ENCODE measurements at regions not wholly inside any gene's neighbourhood (a gene's known extent, or its start where the extent isn't known, plus 50 kb on each side); places are given as distances from the start of the nearest gene placed in this dataset.

DNA sequence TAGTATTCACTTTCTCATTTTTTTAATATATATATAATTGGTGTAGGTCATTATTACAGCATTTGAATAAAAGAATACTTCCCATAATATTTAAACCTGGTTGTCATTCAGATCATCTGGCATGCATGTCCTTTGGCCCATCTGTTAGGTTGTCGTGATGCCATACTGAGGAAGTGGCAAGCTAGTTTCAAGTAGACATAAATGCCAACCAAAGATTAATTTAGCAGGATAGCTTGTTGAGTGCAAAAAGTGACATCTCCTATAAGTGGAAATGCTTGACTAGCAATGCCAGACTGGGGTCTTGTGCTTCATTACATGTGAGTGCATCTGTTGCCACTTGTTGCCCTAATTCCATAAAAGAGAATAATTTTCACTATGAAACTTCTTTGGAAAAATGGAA lies 1044.7 kb downstream of the GRIK2 start:
- TF ChIP-seq, protein P1, sequence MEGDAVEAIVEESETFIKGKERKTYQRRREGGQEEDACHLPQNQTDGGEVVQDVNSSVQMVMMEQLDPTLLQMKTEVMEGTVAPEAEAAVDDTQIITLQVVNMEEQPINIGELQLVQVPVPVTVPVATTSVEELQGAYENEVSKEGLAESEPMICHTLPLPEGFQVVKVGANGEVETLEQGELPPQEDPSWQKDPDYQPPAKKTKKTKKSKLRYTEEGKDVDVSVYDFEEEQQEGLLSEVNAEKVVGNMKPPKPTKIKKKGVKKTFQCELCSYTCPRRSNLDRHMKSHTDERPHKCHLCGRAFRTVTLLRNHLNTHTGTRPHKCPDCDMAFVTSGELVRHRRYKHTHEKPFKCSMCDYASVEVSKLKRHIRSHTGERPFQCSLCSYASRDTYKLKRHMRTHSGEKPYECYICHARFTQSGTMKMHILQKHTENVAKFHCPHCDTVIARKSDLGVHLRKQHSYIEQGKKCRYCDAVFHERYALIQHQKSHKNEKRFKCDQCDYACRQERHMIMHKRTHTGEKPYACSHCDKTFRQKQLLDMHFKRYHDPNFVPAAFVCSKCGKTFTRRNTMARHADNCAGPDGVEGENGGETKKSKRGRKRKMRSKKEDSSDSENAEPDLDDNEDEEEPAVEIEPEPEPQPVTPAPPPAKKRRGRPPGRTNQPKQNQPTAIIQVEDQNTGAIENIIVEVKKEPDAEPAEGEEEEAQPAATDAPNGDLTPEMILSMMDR (IDR thresholded peaks at IDR 0.05): no peak

GRCh38 chr6:102417368-102417998 lies 1024.0 kb downstream of the GRIK2 start:
- TF ChIP-seq, protein P1 (IDR thresholded peaks at IDR 0.05): no peak

DNA sequence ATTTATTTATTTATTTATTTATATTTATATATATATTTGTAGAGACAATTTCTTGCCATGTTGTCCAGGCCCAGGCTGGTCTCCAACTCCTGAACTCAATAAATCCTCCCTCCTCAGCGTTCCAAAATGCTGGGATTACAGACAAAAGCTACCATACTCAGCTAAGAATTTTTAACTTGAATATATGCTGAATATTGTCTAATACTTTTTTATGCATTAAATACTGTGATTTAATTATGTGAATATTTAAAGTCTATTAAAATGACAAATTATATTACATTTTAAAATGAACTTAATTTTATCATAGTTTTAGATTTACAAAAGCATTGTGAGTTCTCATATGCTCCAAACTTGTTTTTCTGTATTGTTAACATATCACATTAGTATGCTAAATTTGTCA lies 1022.4 kb downstream of the GRIK2 start:
- TF ChIP-seq, protein P1 (IDR thresholded peaks at IDR 0.05): no peak

DNA sequence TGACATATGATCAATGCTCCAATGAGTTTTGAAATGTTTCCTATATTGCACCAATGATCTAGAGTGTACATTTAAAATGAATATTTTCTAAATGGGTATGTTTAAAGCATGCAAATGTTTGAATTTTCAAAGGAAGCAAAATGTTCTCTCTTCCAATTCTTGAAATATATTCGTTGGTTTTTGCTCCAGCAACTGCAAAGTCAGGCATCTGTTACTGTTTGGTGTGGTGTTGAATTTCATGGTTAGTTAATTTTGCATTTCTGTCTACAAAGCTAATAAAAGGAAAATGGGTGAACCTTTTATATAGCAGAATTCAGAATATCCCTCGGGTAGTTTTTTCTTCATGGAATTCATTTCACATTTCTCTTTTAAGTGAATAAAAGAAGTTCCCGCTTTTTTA lies 1018.3 kb downstream of the GRIK2 start:
- TF ChIP-seq, protein P1 (IDR thresholded peaks at IDR 0.05): no peak

DNA sequence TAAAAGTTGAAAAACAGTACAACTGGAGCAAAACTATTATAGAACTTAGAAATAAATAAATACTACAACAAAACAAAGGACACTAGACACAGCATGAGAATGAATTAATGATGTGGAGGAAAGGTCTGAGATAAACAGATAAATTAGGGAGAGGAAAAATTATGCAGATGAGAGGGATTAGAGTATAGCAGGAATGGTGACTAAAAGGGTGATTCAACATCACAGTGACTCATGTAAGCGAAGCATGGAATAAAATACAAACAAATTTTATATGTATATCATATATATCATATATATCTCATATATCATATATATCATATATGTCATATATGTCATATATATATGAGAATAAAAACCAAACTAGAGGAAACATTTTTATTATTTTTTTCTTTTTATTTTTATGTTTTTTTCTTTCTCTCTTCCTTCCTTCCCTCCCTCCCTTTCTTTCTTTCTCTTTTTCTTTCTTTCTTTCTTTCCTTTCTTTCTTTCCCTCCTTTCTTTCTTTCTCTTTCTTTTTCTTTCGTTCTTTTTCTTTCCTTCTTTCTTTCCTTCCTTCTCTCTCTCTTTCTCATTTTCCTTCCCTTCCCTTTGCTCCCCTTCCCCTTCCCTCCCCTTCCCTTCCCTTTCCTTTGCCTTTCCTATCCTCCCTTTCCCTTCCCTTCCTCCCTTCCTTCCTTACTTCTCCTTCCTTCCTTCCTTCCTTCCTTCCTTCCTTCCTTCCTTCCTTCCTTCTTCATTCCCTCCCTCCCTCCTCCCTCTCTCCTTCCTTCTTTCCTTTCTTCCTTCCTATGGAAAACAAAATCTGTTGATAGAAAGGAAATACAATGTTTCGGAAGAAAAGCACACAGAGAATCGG lies 1014.6 kb downstream of the GRIK2 start:
- TF ChIP-seq, protein P1 (IDR thresholded peaks at IDR 0.05): no peak

- TF ChIP-seq, protein P1 (IDR thresholded peaks at IDR 0.05): no peak
Observed at GRCh38 chr6:102405860-102406259, 1012.4 kb downstream of the GRIK2 start.

DNA sequence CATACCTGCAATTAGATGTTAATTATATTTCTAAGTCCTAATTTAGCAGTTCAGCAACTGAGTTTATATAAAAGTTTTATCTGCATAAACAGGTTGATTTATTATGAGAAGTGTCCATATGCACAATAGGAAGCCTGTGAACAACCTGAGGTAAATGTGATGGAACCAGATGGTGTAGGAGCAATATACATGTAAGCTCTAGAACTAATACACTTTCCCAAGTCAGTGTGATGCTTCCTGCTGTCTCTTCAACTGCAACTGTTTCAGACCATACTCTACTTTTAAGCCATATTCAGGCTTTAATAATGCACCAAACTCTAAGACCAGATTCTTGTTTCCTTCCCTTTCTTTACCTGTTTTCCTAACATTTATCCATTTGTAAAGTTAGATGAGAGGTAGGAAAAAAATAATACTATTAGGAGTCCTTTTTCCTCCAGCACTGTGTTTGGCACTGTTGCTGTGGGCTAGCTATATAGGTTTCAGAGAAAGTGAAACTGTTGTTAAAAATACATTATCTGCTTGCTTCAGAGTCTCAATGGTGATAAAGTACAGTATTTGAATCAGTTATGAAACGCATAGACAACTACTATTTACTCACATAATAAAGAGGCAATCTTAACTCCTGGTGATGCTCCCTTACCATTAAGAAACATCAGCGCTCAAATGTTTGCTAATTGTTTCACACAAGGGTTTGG lies 1009.3 kb downstream of the GRIK2 start:
- TF ChIP-seq, protein P1 (IDR thresholded peaks at IDR 0.05): no peak
